SK-N-SH (cell line): ENCODE measurements at regions not wholly inside any gene's neighbourhood (a gene's known extent, or its start where the extent isn't known, plus 50 kb on each side); places are given as distances from the start of the nearest gene placed in this dataset.

Experiments used
- CTCF ChIA-PET: fragments of 300-600, 350-600 bp; formaldehyde crosslinking; extraction: SDS; loops from one replicate; lab custom pipeline; 2021; lab: Yijun Ruan, JAX
- POLR2A ChIA-PET: fragments of 350-600 bp; sonication (Branson Sonifier 250); formaldehyde crosslinking; extraction: SDS; loops from one replicate; lab custom pipeline; 2020; ENCODE audit warnings: antibody characterized with exemption, inconsistent platforms; lab: Yijun Ruan, JAX
- DNase-seq: peaks from one replicate; pipeline ENCODE4 v3.0.0; 2012
- H2AFZ ChIP-seq: fragments of 200-600 bp; sonication (generic); 2 replicates; pipeline ENCODE4 v1.8.1; 2016; ENCODE audit warnings: antibody characterized with exemption, mild to moderate bottlenecking, low read depth
- H3F3A ChIP-seq: fragments of 200-600 bp; sonication (generic); replicated peaks from 2 replicates; pipeline ENCODE3; 2016; ENCODE audit warnings: antibody characterized with exemption, mild to moderate bottlenecking; ENCODE audit not compliant: insufficient read depth
- H3K27ac ChIP-seq, 2 experiments: fragments of 200-500 bp in 1 of 2; fragments of 200-600 bp in 1 of 2; sonication (Bioruptor generic) in 1 of 2; sonication (generic), shearing (Covaris generic) in 1 of 2; 2 replicates each; pipeline versions ENCODE4 v1.5.1 to v1.6.1; 2014 to 2016; ENCODE audit warnings: low read depth in 2 of 2, inconsistent platforms in 1 of 2, low read length in 1 of 2, mild to moderate bottlenecking in 1 of 2, mixed read lengths in 1 of 2
- H3K27me3 ChIP-seq: fragments of 200-600 bp; sonication (generic), shearing (Covaris generic); 2 replicates; pipeline ENCODE4 v1.6.1; 2016; ENCODE audit warnings: mixed run types; ENCODE audit not compliant: insufficient read depth
- H3K36me3 ChIP-seq, 2 experiments: fragments of 200-500 bp in 1 of 2; fragments of 200-600 bp in 1 of 2; sonication (Bioruptor generic) in 1 of 2; sonication (generic) in 1 of 2; replicated peaks in 1 of 2; 2 replicates each; pipeline versions ENCODE3 to v1.5.1; 2014 to 2016; ENCODE audit warnings: low read length in 1 of 2, mild to moderate bottlenecking in 1 of 2; ENCODE audit not compliant: insufficient read depth in 2 of 2, control insufficient read depth in 1 of 2
- H3K4me1 ChIP-seq, 2 experiments: fragments of 200-500 bp in 1 of 2; fragments of 200-600 bp in 1 of 2; sonication (Bioruptor generic) in 1 of 2; sonication (generic), shearing (Covaris generic) in 1 of 2; 2 replicates each; pipeline versions ENCODE4 v1.5.1 to v1.6.1; 2014 to 2016; ENCODE audit warnings: low read depth in 1 of 2, low read length in 1 of 2, mixed run types in 1 of 2; ENCODE audit not compliant: insufficient read depth in 2 of 2, control insufficient read depth in 1 of 2
- H3K4me2 ChIP-seq: fragments of 200-600 bp; sonication (generic), shearing (Covaris generic); 2 replicates; pipeline ENCODE4 v1.6.1; 2017; ENCODE audit warnings: mixed run types
- H3K4me3 ChIP-seq, 2 experiments: fragments of 200-500 bp in 1 of 2; fragments of 200-600 bp in 1 of 2; sonication (Bioruptor generic) in 1 of 2; sonication (generic), shearing (Covaris generic) in 1 of 2; 2 replicates each; pipeline versions ENCODE4 v1.5.1 to v1.8.1; 2014 to 2016; ENCODE audit warnings: low read depth in 2 of 2, inconsistent platforms in 1 of 2, low read length in 1 of 2, mild to moderate bottlenecking in 1 of 2, mixed read lengths in 1 of 2, moderate library complexity in 1 of 2
- H3K79me2 ChIP-seq: fragments of 200-600 bp; sonication (generic); 2 replicates; pipeline ENCODE4 v1.8.1; 2017; ENCODE audit warnings: mild to moderate bottlenecking; ENCODE audit not compliant: insufficient read depth
- H3K9ac ChIP-seq: fragments of 200-600 bp; sonication (generic); 2 replicates; pipeline ENCODE4 v1.6.1; 2017; ENCODE audit warnings: mixed run types
- H3K9me2 ChIP-seq: fragments of 200-600 bp; sonication (generic); 2 replicates; pipeline ENCODE4 v1.6.1; 2017; ENCODE audit warnings: mixed run types
- H3K9me3 ChIP-seq: fragments of 200-600 bp; sonication (generic); 2 replicates; pipeline ENCODE4 v1.6.1; 2017; ENCODE audit warnings: mixed run types, mild to moderate bottlenecking, moderate library complexity
- H4K20me1 ChIP-seq: fragments of 200-600 bp; sonication (generic); 2 replicates; pipeline ENCODE4 v1.6.1; 2017; ENCODE audit warnings: mild to moderate bottlenecking, mixed run types; ENCODE audit not compliant: insufficient read depth
- CHD2 ChIP-seq: fragments of 150-350 bp; IDR thresholded peaks from 2 replicates; pipeline ENCODE4 v1.6.1; 2018; ENCODE audit warnings: low read length; ENCODE audit not compliant: partially characterized antibody
- GABPA ChIP-seq: IDR thresholded peaks from 2 replicates; pipeline ENCODE4 v1.4.0; 2012; ENCODE audit warnings: low read depth, mild to moderate bottlenecking
- IRF3 ChIP-seq: fragments of 150-350 bp; IDR thresholded peaks from 2 replicates; pipeline ENCODE4 v1.6.1; 2016; ENCODE audit warnings: mild to moderate bottlenecking, low read depth, low read length
- MEF2A ChIP-seq: IDR thresholded peaks from 2 replicates; pipeline ENCODE4 v1.4.0; 2012; ENCODE audit warnings: low read depth, borderline replicate concordance
- RAD21 ChIP-seq: IDR thresholded peaks from 2 replicates; pipeline ENCODE4 v1.6.1; 2012; ENCODE audit warnings: mild to moderate bottlenecking, low read length
- REST ChIP-seq: IDR thresholded peaks from 2 replicates; pipeline ENCODE4 v1.6.1; 2012; ENCODE audit warnings: mild to moderate bottlenecking, low read depth, low read length, moderate library complexity
- SMC3 ChIP-seq: IDR thresholded peaks from 2 replicates; pipeline ENCODE4 v1.6.1; 2012; ENCODE audit warnings: low read depth, low read length, improper control_type of control experiment
- whole genome bisulfite sequencing: methylation state at CpG from one replicate; pipeline ENCODE4 v1.1.6; 2017; ENCODE audit warnings: low lambda C conversion rate; 5-methylcytosine and 5-hydroxymethylcytosine counted together

GRCh38 chr4:151979819-151980218 lies 219.0 kb upstream of the GATB start:
- H3K9ac ChIP-seq: no peak overlapping the region
- TF ChIP-seq IRF3 (no peak), CHD2 (no peak), MEF2A (no peak), REST (no peak), GABPA (no peak), SMC3 (no peak)
- TF ChIP-seq, all 33 proteins: peak for 0
- ChIA-PET CTCF (no interaction called here), POLR2A (no interaction called here)
- Histone ChIP-seq H3K4me1 (no peaks in the 10 kb centered on the region), H3K27ac (no peak overlapping the region), H3F3A (no peaks in the 10 kb centered on the region), H3K4me2 (no peak overlapping the region), H3K4me3 (no peak overlapping the region), H4K20me1 (no peaks in the 10 kb centered on the region), H3K36me3 (no peaks in the 10 kb centered on the region), H2AFZ (no peak overlapping the region), H3K9me3 (0 out of 2 replicates have a peak, but pooled peaks cover 4% of the 10 kb centered on the region), H3K9me2 (no peaks in the 10 kb centered on the region), H3K27me3 (no peaks in the 10 kb centered on the region), H3K79me2 (no peaks in the 10 kb centered on the region)
- DNase-seq: no peak
- WGBS: 71% methylated on average over 4 of the region's 4 CpGs

- no peaks in the 10 kb centered on the region for H3K9me3 ChIP-seq
- ChIA-PET CTCF (no interaction called here), POLR2A (no interaction called here)
- H3K9ac ChIP-seq: no peak overlapping the region
- no peak for DNase-seq
- H3K27me3 ChIP-seq: no peaks in the 10 kb centered on the region
- no peaks in the 10 kb centered on the region for H3K36me3 ChIP-seq
- TF ChIP-seq SMC3 (no peak), RAD21 (peak; percentile 24; the same call in 1 of the 2 replicates)
- no peaks in the 10 kb centered on the region for H3F3A ChIP-seq
- no peaks in the 10 kb centered on the region for H4K20me1 ChIP-seq
- no peaks in the 10 kb centered on the region for H3K79me2 ChIP-seq
- H2AFZ ChIP-seq: no peak overlapping the region
- H3K4me3 ChIP-seq: no peak overlapping the region
- H3K4me2 ChIP-seq: no peak overlapping the region
- H3K27ac ChIP-seq: no peak overlapping the region
- 50% methylated on average over 6 of the region's 6 CpGs for WGBS
- no peaks in the 10 kb centered on the region; a peak in 1 of 4 replicates for H3K4me1 ChIP-seq
- H3K9me2 ChIP-seq: no peaks in the 10 kb centered on the region
These were observed 207.8 kb upstream of the GATB start for GRCh38 chr4:151968643-151969042.
